ENCODE measurements at regions not wholly inside any gene's neighbourhood (a gene's known extent, or its start where the extent isn't known, plus 50 kb on each side); places are given as distances from the start of the nearest gene placed in this dataset.
"Not testable (repeated sequence)": the region's sequence is repeated elsewhere in the genome, so short reads cannot be mapped to it uniquely, and the experiment has no call there.

DNA sequence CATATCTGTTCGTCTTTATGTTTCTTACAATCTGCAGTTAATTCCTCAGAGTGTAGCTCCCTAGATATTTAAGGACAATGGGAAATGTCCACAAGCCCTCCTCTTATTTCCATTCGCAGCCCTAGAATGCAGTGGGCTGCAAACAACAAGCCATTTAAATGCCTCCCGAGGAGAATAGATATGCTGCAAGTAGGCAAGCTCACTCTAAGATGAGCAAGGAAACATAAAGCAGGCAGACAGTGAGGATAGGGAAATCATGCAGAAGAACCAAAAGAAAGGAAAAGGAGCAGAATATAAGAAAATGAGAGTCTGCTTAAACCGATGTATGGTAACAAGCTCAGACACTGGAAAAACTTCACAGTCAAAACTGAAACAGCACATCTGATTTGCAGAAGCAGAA is 561.9 kb downstream of the GBE1 start:
- no peaks in the 10 kb centered on the region for H3K27me3 Mint-ChIP-seq
- no peak overlapping the region for H3K27ac Mint-ChIP-seq
- no peaks in the 10 kb centered on the region for H3K36me3 Mint-ChIP-seq
- H3K9me3 Mint-ChIP-seq = no peaks in the 10 kb centered on the region
- no peak for DNase-seq
- H3K4me1 Mint-ChIP-seq = no peaks in the 10 kb centered on the region
- no peak overlapping the region for H3K4me3 Mint-ChIP-seq

DNA sequence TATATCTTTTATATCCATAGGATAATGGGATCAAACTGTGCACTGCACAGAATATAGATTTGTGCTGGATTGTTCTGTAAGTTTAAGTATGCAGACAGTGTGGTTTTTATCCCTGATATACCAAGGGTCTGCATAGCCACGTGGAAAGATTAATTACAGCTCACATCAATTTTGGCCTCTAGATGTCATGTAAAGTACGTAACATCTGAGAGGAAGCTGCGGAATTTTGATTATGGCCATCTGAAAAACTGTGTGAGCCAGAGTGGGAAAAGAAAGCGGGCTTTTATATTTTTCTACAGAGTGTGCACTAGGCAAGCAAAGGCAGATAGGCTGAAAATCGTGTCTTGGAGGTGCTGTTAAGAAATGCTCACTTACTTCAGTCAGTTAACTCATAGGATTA is 562.7 kb downstream of the GBE1 start:
- Mint-ChIP-seq H3K9me3 (no peaks in the 10 kb centered on the region), H3K27me3 (no peaks in the 10 kb centered on the region), H3K36me3 (no peaks in the 10 kb centered on the region), H3K4me3 (no peak overlapping the region), H3K27ac (no peak overlapping the region), H3K4me1 (no peaks in the 10 kb centered on the region)
- no peak for DNase-seq

DNA sequence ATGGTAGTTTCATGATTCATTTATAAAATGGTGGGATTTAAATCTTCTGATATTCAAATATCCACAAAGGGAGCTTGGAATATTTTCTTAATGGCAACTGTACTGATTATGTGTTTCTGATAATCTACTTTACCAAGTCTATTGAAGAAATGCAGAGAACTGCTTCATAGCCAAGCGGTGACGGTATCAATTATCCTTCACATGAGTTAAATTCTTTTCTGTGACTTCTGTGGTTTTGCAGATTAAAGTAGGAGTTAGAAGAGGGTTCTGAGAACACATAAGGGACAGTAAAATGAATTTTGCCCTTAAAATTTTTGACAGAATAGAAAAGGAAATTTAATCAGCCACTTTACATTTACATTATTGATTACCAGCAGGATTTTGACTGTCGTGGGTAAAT is 563.2 kb downstream of the GBE1 start:
- no peak for DNase-seq
- Mint-ChIP-seq H3K36me3 (no peaks in the 10 kb centered on the region), H3K4me1 (no peaks in the 10 kb centered on the region), H3K27ac (no peak overlapping the region), H3K4me3 (no peak overlapping the region), H3K27me3 (no peaks in the 10 kb centered on the region), H3K9me3 (no peaks in the 10 kb centered on the region)

GRCh38 chr3:81197386-81197785 is 564.1 kb downstream of the GBE1 start:
- H3K36me3 Mint-ChIP-seq = no peaks in the 10 kb centered on the region
- H3K4me3 Mint-ChIP-seq = no peak overlapping the region
- no peaks in the 10 kb centered on the region for H3K9me3 Mint-ChIP-seq
- H3K4me1 Mint-ChIP-seq = no peaks in the 10 kb centered on the region
- H3K27ac Mint-ChIP-seq = no peak overlapping the region
- H3K27me3 Mint-ChIP-seq = no peaks in the 10 kb centered on the region
- no peak for DNase-seq

DNA sequence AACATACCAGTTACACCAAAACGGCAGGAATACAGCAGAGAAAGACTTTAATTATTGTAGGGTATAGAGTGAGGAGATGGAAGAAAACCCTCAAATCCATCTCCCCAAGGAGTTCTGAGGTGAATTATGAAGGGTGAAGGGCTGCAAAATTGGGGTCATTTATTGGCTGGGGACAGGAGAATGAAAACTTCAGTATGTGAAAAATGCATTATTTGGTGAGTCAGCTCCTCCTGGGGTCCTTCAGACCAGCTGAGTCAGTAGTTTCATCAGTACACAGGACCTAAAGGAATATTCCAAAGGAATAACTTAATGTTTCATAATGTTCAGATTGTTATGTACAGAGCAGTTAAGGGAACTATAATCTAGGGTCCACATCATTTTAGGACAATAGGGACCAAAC is 566.0 kb downstream of the GBE1 start:
- Mint-ChIP-seq H3K27ac (no peak overlapping the region), H3K4me3 (no peak overlapping the region), H3K9me3 (no peaks in the 10 kb centered on the region), H3K36me3 (no peaks in the 10 kb centered on the region), H3K4me1 (no peaks in the 10 kb centered on the region), H3K27me3 (no peaks in the 10 kb centered on the region)
- DNase-seq = no peak

DNA sequence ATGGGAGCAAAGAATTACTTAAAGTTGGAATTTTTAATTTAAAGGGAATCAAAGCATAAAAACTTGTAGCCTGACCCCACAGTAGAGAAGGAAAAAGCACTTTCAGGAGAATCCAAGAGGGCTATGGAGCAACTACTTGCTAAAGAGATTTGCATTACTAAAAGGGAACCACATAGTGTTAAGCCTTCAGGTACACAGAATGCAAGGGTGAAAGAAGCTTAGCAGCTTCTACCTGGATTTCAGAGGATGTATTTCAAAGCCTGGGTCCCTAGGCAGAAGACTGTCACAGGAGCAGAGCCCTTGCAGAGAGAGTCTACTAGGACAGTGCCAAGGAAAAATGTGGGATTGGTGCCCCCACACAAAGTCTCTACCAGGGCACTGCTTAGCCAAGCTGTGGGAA is 575.0 kb downstream of the GBE1 start:
- DNase-seq = no peak
- Mint-ChIP-seq H3K9me3 (peaks cover 11% of the 10 kb centered on the region), H3K27ac (no peak overlapping the region), H3K4me1 (no peaks in the 10 kb centered on the region), H3K36me3 (no peaks in the 10 kb centered on the region), H3K27me3 (no peaks in the 10 kb centered on the region), H3K4me3 (no peak overlapping the region)

GRCh38 chr3:81182086-81182875 is 579.2 kb downstream of the GBE1 start:
- DNase-seq, H3K4me1 Mint-ChIP-seq, H3K27me3 Mint-ChIP-seq, H3K27ac Mint-ChIP-seq, H3K4me3 Mint-ChIP-seq, H3K36me3 Mint-ChIP-seq: not testable (repeated sequence)
- H3K9me3 Mint-ChIP-seq = peaks cover 12% of the 10 kb centered on the region

- Mint-ChIP-seq H3K9me3 (peaks cover 1% of the 10 kb centered on the region), H3K27me3 (no peaks in the 10 kb centered on the region), H3K4me3 (no peak overlapping the region), H3K36me3 (no peaks in the 10 kb centered on the region), H3K27ac (no peak overlapping the region), H3K4me1 (no peaks in the 10 kb centered on the region)
- no peak for DNase-seq
These were observed 587.9 kb downstream of the GBE1 start for GRCh38 chr3:81173514-81173913.

DNA sequence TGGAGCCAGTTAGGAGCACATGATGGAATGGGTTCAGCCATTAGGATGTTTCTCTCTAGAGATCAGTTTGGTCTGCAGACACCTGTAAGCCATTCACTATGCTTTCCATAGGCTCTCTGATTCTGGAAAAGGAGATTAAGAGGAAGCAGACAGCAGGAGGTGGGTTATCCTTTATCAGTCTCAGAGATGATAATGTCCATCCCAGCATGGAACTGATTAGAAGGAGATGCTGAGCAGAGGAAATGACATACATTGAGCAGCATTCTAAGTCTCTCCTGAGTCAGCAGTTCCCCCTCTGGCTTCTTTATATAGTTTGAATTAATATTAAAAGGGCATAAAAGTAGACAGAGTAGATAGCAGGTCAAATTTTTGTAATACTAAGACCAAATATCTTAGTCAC is 591.1 kb downstream of the GBE1 start:
- no peak overlapping the region for H3K4me3 Mint-ChIP-seq
- no peaks in the 10 kb centered on the region for H3K36me3 Mint-ChIP-seq
- no peaks in the 10 kb centered on the region for H3K4me1 Mint-ChIP-seq
- DNase-seq = no peak
- no peak overlapping the region for H3K27ac Mint-ChIP-seq
- H3K9me3 Mint-ChIP-seq = peaks cover 7% of the 10 kb centered on the region
- no peaks in the 10 kb centered on the region for H3K27me3 Mint-ChIP-seq

- no peak for DNase-seq
- H3K27ac Mint-ChIP-seq = no peak overlapping the region
- H3K27me3 Mint-ChIP-seq = no peaks in the 10 kb centered on the region
- H3K9me3 Mint-ChIP-seq = peaks cover 7% of the 10 kb centered on the region
- no peak overlapping the region for H3K4me3 Mint-ChIP-seq
- H3K36me3 Mint-ChIP-seq = no peaks in the 10 kb centered on the region
- H3K4me1 Mint-ChIP-seq = no peaks in the 10 kb centered on the region
These were observed 596.6 kb downstream of the GBE1 start for GRCh38 chr3:81164806-81165205.

DNA sequence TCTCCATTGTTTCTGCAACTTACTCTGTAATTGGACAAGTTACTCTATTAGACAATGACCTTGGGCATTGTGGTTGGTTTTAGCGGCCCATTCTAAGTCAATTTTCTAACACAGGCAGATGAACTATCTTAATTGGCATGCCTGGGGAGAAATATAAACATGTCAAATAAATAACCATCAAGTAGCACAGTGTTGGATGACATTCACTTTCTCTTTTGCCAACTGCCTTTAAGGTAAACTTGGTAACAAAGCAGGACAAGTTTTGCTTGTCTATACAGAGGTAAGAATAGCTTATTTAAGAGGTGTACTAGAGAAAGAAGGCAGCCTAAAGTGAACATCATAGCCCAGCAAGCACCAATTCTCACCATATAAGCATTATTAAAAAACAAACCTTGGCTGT is 599.6 kb downstream of the GBE1 start:
- no peaks in the 10 kb centered on the region for H3K27me3 Mint-ChIP-seq

GRCh38 chr3:81161100-81161499 is 600.3 kb downstream of the GBE1 start:
- Mint-ChIP-seq H3K27me3 (no peaks in the 10 kb centered on the region), H3K36me3 (no peaks in the 10 kb centered on the region), H3K27ac (no peak overlapping the region), H3K4me3 (no peak overlapping the region), H3K9me3 (peaks cover 7% of the 10 kb centered on the region), H3K4me1 (no peaks in the 10 kb centered on the region)
- DNase-seq = no peak

More for the DNA sequence above, 599.6 kb downstream of the GBE1 start:
- Mint-ChIP-seq H3K9me3 (peaks cover 4% of the 10 kb centered on the region), H3K36me3 (no peaks in the 10 kb centered on the region), H3K27ac (no peak overlapping the region), H3K4me1 (no peaks in the 10 kb centered on the region), H3K4me3 (no peak overlapping the region)
- DNase-seq = no peak

DNA sequence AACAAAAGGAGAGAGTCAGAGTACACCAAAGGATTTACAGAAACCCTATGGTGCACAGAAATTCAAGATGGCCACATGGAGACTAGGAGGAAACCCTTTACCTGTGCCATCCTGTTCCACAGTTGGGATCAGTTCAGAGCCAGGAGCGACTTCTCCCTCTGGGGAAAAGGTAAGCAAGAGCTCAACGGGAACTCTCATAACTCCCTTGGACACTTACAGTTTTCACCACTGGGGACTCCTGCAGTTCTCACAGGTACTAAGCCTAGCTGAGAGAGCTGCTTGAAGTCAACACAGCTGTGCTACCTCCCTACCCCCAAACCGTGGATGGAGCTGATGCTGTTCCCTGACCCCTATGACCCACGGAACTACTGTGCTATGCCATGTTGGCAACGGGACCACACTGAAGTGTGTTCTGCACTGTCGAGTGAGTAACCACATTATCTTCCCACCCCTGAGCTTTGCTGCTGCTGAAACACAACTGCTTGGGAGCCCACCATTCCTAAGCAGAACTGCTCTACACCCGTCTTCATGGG is 606.8 kb downstream of the GBE1 start:
- H3K4me3 Mint-ChIP-seq = no peak overlapping the region
- H3K27ac Mint-ChIP-seq = no peak overlapping the region
- no peaks in the 10 kb centered on the region for H3K27me3 Mint-ChIP-seq
- H3K36me3 Mint-ChIP-seq = no peaks in the 10 kb centered on the region
- H3K4me1 Mint-ChIP-seq = no peaks in the 10 kb centered on the region
- no peak for DNase-seq
- peaks cover 8% of the 10 kb centered on the region for H3K9me3 Mint-ChIP-seq

- no peaks in the 10 kb centered on the region for H3K36me3 Mint-ChIP-seq
- H3K9me3 Mint-ChIP-seq = peaks cover 6% of the 10 kb centered on the region
- DNase-seq = no peak
- H3K27ac Mint-ChIP-seq = no peak overlapping the region
- no peaks in the 10 kb centered on the region for H3K27me3 Mint-ChIP-seq
- H3K4me1 Mint-ChIP-seq = no peaks in the 10 kb centered on the region
- no peak overlapping the region for H3K4me3 Mint-ChIP-seq
These were observed 609.3 kb downstream of the GBE1 start for GRCh38 chr3:81152156-81152555.

GRCh38 chr3:81132995-81133394 is 628.5 kb downstream of the GBE1 start:
- H3K4me1 Mint-ChIP-seq = no peaks in the 10 kb centered on the region
- no peak overlapping the region for H3K27ac Mint-ChIP-seq
- peaks cover 7% of the 10 kb centered on the region for H3K9me3 Mint-ChIP-seq
- no peaks in the 10 kb centered on the region for H3K27me3 Mint-ChIP-seq
- no peak overlapping the region for H3K4me3 Mint-ChIP-seq
- DNase-seq = no peak
- no peaks in the 10 kb centered on the region for H3K36me3 Mint-ChIP-seq

GRCh38 chr3:81105789-81106488 is 655.5 kb downstream of the GBE1 start:
- no peaks in the 10 kb centered on the region for H3K27me3 Mint-ChIP-seq

More at GRCh38 chr3:81105789-81106488, 655.5 kb downstream of the GBE1 start:
- Mint-ChIP-seq H3K27ac (no peak overlapping the region), H3K4me1 (no peaks in the 10 kb centered on the region), H3K9me3 (no peaks in the 10 kb centered on the region), H3K36me3 (no peaks in the 10 kb centered on the region), H3K4me3 (no peak overlapping the region)
- DNase-seq = no peak
